T-helper 9 cell (primary cell): ENCODE measurements at regions not wholly inside any gene's neighbourhood (a gene's known extent, or its start where the extent isn't known, plus 50 kb on each side); places are given as distances from the start of the nearest gene placed in this dataset.

Experiments used
- DNase-seq: peaks from one replicate; pipeline ENCODE4 v3.0.0-alpha.2; 2020

DNA sequence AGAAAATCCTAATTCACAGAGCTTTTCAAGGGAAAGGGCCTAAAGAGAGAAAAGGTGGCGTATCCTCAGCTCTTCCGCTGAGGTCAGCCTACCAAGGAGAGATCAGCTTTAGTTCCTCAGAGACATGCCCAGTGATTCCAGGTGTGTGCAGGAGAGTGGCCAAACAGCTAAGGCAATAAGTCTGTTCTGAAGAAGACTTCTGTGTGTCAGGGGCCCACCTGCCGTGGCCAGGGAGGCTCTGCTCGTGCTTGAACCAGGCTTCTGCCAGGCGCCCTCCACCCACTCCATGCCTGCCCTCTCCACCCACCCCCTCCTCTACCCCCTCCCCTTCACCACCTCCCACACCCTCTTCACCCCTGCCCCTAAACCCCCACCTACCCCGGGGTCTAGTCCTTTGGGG lies 67.4 kb upstream of the ARMC2 start:
- DNase-seq: no peak

DNA sequence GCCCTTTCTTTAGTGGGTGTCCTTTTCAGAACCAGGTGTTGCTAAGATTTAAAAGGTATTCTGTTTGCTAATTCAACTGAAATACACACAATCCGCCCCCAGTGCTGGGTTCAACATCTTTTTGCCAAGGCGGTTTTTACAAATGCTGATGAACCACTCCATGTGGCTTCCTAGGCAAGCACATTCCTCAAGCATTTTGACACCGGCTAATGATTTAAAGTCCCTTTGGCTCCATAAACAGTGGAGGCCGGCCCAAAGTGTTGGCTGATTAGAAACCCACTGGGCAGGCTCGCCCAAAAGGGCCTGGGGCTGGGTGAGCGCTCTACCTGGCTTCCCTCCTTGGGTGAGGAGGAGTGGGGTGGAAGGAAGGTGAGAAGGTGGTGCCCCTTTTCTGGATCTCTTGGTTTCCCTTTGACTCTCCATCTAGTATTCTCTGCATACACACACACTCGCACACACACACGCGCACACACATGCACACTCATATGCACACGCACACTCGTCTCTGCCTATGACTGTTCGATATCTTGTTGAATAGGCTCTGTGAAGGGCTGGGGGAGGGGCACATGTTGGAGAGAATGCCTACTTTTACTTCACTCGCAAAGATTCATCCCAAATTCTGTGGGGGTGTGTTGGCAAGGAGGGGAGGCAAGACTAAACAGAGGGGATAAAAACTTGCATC lies 66.7 kb upstream of the ARMC2 start:
- DNase-seq: no peak

DNA sequence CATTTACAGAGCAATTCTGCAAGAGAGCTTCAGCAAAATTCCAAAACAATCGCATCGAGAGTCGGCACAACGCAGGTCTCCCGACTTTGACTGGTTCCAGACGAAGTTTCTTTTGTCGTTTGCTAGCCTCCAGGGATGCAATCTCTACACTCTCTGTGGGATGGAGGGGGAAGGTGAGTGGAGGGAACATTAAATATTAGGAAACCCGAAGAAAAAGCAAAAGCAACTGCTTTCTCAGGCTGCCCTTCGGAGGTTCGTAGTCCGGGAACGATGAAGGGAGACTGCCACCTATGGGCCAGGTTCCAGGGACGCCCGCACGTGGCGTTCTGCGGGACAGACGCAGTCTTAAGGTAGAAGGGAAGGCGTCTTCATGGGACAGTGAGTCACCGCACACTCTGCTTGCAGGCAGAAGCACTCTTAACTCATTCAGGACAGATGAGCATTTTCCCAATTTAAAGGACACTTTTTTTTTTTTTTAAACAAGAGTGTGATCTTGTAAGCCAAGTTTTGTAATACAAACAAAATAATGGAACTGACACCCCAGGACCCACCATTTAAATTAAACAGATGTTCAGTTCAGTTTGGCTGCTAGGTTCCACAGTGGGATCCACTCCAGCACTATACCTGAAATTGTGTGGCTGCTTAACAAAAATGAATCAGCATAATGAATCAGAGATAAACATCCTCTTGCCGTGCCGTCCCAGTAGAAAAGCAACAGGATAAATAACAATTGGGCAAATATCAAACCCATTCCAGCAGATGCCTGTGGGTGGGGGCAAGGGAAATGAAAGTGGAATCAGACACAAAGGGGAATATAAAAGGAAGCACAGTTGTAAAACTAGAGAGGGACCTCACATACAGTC lies 65.8 kb upstream of the ARMC2 start:
- peak; percentile 63 for DNase-seq

DNA sequence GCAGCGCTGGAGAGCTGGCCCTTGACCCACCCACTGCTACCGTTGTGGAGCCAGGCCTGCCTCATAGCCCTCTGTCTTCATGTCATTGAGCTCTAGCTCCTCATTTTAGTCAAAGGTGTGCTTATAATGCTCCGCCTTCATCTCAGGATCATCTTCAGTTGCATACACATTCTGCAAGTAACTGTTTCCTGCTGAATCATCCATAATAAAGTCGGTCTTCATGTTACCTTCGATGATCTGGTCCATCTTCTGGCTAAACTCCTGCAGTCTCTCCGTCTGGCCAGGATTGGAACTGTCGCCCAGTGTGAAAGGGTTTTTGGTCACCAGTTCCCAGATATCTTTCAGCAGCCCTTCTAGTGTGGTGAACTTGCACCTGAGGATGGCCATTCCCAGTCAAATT lies 62.6 kb upstream of the ARMC2 start:
- DNase-seq: no peak

DNA sequence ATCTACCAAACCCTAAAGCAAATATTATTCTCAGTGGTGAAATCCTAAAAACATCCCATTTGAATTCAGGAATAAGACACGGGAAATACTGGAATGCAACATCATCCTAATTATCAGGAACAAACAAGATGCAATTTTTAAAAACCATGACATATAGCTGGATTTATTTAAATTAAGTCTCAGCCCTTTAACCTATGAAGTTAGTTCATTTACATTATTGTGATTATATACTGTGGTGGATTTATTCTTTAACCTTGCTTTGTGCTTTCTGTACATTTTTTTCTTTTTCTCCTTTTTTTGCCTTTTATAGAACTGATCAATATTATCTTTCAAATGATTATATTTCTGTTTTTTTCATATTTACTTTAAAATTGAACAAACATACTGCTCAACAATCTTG lies 59.8 kb upstream of the ARMC2 start:
- no peak for DNase-seq

DNA sequence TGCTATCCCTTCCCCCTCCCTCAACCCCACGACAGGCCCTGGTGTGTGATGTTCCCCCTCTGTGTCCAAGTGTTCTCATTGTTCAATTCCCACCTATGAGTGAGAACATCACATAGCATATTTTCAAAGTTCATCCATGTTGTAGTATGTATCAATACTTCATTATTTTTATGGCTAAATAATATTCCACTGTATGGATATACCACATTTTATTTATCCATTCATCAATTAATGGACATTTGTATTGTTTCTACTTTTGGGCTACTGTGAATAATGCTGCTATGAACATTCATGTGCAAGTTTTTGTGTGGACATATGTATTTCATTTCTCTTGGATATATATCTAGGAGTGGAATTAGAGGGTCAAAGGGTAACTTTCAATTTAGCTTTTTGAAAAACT lies 58.7 kb upstream of the ARMC2 start:
- DNase-seq: no peak

DNA sequence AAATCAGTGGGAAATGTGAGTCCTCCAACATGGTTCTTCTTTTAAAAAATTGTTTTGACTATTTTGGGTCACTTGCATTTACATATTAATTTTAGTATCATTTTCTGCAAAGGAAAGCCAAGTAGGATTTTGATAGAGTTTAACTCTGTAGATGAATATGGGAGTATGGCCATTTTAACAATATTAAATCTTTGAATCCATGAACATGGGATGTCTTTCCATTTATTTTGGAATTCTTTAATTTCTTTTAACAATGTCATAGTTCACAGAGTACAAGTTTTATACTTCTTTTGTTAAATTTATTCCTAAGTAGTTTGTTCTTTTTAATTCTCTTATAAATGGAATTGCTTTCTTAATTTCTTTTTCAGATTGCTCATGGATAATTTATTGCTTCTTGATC lies 56.5 kb upstream of the ARMC2 start:
- DNase-seq: no peak

DNA sequence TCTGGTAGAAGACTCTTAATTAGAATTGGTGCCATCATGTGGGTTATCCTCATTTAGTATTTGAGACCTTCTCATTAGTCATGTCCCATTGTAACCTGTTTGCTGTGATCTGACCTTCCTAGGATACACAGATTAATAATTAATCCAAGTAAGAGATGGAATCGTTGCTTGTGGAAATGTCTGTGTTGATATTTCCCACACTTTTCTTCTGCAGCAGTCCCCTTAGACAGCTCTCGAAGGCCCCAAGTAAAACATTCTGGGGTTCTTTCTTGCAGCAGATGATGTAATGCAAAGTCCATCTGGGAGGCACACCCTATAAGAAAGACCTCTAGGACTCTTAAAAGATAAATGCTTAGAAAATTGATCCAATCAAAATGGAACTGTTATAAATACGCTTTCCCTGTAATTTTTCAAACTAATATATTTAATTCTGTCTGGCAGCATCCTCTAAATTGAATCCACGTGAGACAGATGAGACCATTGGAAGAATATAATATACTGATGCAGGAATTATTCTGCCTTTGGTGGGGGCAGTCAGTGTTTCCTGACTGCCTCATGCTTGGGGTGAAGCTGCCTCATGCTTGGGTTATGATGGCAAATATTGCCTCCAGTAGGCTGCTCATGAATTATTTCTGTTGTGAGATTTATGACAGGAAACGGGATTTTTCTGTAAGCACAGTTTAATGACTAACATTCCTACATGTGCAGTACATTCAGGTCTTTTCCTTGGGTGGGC lies 54.5 kb upstream of the ARMC2 start:
- DNase-seq: no peak

DNA sequence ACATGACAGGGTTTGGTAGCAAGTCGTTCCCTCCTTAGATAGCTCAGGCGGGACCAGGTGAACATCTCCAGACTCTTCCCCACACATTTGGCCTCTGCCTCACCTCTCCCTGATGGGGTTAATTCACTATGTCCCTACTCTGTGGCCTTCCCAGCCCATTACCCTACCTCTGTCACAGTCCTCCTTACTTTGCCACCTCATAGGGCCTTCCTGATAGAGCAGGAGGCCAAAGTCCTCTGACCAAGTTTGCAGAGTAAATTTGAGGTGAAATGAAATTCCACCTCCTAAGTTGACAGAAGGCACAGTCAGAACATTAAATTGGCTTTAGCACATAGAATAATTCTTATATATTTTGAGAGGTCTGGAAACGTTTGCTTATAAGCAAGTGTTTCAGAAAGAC lies 53.1 kb upstream of the ARMC2 start:
- no peak for DNase-seq

DNA sequence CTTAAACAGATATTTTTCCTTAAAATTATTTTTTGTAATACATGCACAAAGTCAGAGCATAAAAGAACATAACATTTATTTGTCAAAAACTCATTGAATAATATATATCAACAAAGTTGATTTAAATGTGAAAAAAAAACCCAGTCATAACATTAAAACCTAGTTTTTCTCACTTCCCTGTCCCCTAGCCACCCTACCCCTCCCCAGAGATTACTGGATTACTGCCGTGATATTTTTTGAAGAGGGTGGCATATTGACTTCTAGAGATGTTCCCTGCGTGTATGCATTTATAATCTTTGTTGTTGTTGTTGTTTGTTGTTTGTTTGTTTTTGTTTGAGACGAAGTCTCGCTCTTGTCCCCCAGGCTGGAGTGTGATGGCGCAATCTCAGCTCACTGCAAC lies 52.4 kb upstream of the ARMC2 start:
- DNase-seq: no peak

DNA sequence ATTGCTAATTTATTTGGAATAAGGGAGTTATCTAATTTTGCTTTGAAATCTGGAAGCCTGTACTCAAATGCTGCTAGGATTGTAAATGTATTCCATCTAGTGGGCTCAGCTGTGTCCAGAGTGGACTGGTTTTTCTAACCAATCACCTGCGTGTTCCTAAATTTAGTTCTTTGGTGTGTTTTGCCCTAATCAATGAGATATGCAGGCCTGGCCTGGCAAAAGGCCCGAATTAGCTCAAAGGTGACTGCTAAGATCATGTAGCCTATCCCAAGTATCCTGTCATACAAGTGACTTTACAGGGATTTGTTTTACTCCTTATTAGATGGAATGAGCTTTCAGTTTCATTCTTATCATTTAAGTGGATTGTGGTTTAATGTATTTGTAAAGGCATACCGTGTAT lies 51.3 kb upstream of the ARMC2 start:
- DNase-seq: no peak

DNA sequence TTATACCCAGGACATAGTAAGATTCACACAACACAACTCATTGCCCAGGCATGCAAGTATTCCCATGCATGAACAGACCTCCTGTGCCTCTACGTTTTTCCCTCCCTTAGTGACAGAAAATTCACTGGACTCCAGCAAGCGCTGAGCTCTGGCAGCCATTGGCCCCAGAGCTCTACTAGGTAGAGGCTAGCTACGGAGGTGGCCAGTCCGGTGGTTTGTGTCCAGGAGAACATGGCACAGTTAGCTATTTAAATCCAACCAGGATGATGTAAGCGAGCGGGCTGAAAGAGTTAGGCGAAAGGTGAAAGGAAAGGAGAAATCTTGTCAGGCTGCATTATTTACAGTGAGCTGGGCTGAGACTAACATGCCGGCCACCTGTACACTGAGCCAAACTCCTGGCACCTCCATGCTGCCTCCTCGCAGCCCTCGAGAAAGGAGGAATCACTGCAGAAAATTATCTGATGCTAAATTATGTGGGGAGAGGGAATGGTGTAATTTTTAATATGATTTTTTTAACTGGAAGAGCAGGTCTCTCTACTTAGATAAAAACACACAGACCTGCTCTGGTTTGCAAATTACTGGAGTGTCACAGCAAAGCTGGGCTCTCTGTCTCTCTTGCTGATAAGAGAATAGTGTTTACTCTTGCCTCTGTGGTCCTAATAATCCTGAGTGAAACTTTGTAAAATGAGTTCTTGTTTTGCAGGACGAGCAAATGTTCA lies 50.1 kb upstream of the ARMC2 start:
- DNase-seq: no peak
